Right ventricle myocardium inferior (tissue), 1 donor: ENCODE measurements at regions not wholly inside any gene's neighbourhood (a gene's known extent, or its start where the extent isn't known, plus 50 kb on each side); places are given as distances from the start of the nearest gene placed in this dataset.
"Not testable (repeated sequence)": the region's sequence is repeated elsewhere in the genome, so short reads cannot be mapped to it uniquely, and the experiment has no call there.

Experiments
- ATAC-seq: fragments of 200-7000 bp; cut with Tn5 transposase; one replicate; pipeline ENCODE4 v1.9.1; 2020; ENCODE audit warnings: mild to moderate bottlenecking, moderate library complexity
- DNase-seq: peaks from one replicate; pipeline ENCODE4 v3.0.0; 2021; ENCODE audit errors: missing footprints
- intact Hi-C: fragments of 100-400 bp; cut with DNase I; formaldehyde crosslinking; loops from one replicate; pipeline ENCODE4 v1.11.0; 2022
- donor health status: DM: no; HTN: yes; CAD: no; lungs with severe emphysema.

DNA sequence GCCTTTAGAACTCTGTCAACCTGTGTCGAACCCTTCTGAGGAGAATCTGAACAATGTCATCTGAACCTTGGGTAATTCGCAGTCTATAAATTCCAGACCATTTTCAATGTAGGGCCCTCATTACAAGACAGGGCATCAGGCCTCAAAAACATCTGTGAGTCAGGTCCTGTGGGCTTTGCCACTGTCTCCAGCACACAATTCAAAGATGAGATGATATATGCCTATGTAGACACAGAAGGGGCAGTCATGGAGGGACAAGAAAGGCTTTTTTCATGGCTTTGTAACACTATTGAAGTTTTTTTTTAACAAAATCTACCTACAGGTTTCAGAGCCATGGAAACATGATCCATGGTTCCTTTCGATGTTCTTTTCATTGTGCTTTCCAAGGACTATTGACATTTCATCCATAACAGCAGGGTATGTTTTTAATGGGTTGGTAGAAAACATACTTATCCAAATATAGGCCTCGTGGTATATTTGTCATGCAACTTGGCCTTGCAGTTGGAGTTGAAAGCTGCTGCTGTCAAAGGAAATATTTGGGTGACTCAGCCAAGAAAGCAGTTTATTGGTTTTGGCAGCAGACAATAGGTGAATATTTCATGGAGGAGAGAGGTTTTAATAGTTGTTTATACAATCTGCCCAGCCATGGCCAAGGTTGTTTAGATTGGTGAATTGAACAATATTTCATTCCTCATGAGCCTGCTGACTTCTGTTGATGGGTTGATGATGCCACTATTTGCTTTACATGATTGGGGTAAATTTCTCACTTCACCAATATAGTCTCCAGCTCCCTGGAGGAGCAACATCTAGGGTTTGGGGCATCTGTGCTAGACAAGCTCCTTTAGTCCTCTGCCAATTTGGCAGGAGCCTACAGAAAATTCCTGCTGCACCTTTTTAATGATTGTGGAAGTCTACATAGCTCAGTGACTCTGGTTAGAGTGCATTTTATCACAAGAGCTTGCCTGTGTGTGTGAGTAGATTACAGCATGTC is 158.4 kb upstream of the TMEM72 start:
- DNase-seq (no peak), ATAC-seq (no peak)
- intact Hi-C loops, result no loop called here

DNA sequence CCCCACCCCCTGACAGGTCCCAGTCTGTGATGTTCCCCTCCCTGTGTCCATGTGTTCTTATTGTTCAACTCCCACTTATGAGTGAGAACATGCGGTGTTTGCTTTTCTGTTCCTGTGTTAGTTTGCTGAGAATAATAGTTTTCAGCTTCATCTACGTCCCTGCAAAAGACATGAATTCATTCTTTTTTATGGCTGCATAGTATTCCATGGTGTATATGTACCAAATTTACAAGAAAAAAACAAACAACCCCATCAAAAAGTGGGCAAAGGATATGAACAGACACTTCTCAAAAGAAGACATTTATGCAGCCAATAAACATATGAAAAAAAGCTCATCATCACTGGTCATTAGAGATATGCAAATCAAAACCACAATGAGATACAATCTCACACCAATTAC is 156.8 kb upstream of the TMEM72 start:
- intact Hi-C loops, DNase-seq, ATAC-seq: not testable (repeated sequence)

DNA sequence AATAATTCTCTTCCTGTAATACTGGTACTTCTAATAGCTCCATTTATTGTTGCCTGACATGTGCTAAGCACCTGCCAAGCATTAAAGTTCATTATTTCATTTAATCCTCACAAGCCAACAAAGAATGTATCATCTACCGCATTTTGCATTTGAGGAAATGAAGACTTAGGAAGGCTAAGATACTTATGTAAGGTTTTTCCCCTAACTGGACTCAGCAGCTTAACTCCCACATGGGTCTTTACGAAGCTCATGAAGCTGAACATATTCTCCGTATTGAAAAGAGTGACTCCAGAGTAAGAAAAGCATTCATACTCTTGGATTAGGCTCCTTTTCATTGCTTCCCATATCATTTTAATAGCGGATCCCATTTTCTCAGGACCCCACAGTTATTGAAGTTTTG is 155.7 kb upstream of the TMEM72 start:
- DNase-seq (no peak), ATAC-seq (no peak)
- intact Hi-C loops, result no loop called here

DNA sequence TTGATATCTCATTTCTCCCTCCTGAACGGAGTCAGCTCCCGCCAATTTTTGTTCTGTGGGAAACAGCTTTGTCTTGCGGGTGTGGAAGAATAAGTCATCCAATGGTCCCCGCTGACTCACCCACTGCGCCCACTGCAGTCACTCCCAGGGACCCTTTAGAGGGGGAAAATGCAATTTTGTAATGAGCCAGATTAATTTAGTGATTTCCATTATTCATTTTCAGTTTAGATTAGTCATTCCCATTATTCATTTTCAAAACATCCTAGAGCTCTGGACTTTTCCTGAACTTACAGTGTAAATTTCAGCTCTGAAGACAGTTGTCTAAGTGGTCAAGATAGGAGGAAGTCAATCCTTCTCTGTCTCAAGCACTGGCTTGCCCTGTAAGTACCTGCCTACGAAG is 154.9 kb upstream of the TMEM72 start:
- intact Hi-C loops, result no loop called here
- no peak for ATAC-seq

DNA sequence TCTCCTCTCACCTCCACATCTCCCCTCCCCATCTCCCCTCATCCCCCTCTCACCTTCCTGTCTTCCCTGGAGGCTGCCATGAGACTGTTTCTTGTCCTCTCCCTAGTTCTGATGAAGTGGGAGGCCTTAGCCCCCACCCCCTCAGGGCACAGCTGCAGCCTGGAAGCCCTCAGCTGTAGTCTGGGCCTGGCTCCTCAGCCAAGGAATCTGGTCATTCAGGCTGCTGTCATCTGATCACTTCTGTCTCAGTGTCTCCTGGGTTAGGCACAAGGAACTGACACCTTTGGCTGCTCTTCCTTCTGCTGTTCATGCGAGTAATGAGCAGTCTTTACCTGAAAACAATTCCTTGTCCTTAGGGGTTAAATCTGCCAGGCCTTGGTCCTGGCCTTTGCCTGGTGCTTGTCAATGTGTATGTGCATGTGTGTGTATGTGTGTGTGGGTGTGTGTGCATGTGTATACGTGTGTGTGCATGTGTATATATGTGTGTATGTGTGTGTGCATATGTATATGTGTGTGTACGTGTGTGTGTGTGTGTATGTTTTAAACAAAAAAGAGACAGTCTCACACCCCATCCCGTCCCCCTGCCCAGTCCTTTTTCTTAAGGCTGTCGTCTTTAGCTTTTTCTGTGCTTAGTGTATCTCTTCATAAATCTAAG is 153.5 kb upstream of the TMEM72 start:
- ATAC-seq (no peak), DNase-seq (no peak)
- intact Hi-C loops, result no loop called here

More for the DNA sequence above, 154.9 kb upstream of the TMEM72 start:
- no peak for DNase-seq

DNA sequence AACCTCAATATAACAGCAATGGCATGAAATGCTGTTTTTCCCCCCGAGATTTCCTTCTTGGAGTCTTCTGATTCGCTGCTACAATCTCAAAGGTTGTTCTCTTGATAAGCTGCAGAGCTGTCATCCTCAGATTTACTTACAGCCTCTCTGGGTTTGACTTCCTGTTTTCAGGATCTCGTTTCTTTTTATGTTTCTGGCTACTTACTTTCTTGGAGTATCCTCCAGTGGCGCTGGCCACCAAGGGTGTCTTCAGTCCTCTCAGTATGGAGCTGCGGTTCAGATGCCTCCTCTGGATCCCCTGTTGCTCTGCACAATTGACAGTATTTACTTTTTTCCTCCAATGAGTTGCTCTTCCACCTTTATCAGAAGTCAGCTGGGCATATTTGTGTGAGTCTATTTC is 152.0 kb upstream of the TMEM72 start:
- ATAC-seq, result no peak
- intact Hi-C loops, result no loop called here
- DNase-seq, result no peak

DNA sequence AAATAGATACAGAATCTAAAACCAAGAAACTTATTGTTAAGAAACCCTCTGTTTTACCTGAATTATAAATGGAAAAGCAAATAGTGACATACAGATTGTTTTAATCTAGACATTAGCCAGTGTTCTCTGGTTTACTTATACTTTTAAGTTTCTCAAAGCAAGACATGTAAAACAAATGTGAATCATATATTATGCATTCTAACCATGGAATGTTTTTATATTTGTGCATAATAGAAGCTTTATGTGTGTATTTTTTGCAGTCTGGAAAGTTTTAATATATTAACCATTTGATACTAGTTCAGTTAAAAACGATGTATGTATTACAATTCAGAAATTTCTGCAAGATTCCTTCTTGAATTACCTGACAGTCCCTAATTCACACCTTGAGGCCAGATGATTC is 150.6 kb upstream of the TMEM72 start:
- no peak for DNase-seq
- no peak for ATAC-seq
- intact Hi-C loops, result no loop called here

DNA sequence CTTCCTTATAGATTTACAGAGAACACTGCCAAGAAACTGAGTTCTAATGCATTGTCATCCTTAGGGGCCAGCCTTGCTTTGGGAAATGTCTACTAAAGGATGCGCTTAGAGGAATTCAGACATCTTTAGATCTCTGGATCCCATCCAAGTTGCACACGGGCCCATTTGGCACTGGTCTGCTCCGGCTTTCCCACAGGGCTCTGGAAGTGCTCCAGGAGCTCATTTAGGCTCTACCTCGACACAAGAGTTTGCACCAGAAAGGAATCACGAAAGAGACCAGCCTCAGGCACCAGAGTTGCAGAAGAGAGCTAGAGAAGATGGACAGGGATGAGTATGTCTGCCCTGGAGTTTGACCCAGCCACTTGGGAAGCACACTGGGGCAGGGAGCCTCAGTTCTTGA is 150.1 kb upstream of the TMEM72 start:
- DNase-seq, result no peak
- no peak for ATAC-seq
- intact Hi-C loops, result no loop called here

DNA sequence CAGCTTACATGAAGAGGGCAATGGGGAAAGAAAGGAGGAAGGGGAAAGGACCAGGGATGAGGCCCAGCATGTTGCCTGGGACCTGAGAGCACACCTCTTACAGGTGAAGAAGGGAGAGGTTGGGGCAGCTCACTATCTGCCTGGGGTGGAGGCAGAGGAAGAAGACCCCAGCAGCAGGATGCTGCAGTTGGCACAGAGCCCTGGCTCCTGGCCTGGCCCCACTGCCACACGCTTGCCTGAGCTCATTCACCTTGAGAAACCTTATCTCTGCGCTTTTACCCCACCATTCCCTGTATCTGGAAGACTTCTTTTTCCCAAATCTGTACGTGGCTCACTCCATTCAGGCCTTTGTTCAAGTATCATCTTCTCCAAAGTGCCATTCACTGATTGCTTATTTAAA is 147.8 kb upstream of the TMEM72 start:
- ATAC-seq (no peak), DNase-seq (no peak)
- intact Hi-C loops, result no loop called here

DNA sequence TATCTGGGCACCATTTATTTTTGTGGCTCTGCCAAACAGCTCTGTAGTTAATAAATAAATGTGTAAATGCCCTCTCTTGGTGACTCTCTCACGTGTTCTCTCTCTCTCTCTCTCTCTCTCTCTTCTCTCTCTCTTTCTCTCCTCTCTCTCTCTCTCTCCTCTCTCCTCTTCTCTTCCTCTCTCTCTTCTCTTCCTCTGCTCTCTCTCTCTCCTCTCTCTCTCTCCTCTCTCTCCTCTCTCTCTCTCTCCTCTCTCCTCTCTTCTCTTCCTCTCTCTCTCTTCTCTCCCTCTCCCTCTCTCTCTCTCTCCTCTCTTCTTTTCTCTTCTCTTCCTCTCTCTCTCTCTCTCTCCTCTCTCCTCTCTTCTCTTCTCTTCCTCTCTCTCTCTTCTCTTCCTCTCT is 145.8 kb upstream of the TMEM72 start:
- no peak for DNase-seq

DNA sequence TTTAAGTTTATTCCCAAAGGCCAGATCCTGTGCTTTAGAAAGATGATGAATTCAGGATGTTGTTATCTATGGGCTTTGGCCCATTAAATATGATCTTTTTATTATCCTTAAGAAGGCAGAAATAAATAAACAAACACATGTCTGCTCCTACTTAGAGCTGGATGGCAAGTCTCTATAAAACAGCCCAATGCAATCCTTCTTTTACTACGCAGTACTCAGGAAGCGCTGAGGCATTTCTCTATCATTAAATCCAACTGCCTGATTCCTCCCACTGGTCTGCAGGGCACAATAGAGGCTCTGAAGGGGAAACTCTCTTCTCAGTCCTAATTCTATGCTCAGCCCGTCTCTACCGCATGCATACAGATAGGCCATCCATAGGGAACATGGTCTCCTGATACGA is 144.5 kb upstream of the TMEM72 start:
- ATAC-seq (no peak), DNase-seq (no peak)
- intact Hi-C loops, result no loop called here

More for the DNA sequence above, 145.8 kb upstream of the TMEM72 start:
- intact Hi-C loops, result no loop called here
- ATAC-seq, result no peak

DNA sequence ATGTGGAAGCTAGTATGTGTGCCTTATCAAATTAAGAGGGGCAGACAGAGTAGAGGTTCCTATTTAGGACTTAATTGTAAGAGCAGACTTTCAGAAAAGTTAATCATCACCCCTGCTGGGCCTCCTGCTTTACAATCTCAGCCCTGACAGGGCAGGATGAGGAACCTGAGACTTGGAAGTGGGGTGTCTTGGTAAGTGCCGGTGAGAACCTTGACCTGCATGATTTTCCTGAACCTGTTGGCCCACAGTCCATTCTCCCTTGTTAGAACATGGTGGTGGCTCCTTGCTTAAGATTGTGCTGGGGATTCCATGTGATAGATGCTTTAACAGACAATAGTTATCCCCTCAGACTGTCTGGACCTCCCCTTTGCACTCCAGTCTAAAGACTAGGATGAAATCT is 141.7 kb upstream of the TMEM72 start:
- DNase-seq, result no peak
- intact Hi-C loops, result no loop called here

DNA sequence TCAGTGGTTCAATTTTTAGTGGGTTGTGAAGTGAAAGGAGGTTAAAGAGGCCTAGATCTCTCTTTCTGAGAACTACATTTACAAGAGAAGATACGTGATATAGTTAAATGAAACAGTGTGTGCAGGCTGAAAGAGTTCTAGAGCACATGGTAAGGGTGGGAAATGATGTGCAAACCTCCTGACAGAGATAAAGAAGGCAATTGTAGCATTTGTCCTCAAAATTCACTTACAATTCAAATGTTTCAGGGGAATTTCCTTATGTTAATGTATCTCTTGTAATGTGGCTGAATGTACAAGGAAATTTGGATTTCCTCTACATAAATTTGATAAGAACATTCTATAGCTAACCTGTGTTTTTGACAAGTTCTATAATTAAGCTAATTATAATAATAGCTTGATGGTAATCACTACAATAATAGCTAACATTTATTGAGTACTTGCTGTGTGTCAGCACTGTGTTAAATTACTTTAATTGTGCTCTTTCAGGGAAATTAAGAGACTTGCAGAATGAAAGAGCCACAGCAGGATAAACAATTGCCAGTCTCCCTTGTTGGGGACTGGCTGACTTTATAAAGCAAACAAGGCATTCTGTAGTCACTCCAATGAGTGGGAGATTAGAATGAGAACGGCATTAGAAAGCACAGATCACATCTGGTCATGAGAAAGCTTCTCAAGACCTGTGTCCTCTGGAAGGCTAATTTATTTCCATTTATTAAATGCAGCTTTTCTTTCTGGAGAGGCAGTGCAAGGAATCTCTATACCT is 139.7 kb upstream of the TMEM72 start:
- DNase-seq (no peak), ATAC-seq (no peak)
- intact Hi-C loops, result no loop called here

More for the DNA sequence above, 141.7 kb upstream of the TMEM72 start:
- ATAC-seq, result no peak

DNA sequence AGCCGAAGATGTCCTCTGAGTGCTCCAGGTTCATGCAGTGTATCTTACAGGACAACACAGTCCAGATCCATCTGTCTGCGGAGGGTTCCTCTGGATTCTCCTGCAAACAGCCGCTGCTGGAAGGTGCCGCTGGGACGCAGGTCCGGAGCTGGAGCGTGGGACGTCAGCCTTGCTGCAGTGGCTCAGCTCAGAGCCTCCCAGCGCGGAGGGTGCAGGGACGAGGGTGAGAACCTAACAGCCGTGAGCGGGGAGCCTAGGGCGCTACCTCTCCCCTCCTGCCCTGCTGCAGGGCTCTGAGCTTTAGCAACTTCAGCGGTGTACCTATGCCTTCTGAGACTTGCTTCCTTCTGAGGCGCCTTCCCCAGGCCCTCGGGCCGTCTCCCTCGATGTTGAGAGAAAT is 137.6 kb upstream of the TMEM72 start:
- ATAC-seq, result no peak
- no peak for DNase-seq
- intact Hi-C loops, result no loop called here

DNA sequence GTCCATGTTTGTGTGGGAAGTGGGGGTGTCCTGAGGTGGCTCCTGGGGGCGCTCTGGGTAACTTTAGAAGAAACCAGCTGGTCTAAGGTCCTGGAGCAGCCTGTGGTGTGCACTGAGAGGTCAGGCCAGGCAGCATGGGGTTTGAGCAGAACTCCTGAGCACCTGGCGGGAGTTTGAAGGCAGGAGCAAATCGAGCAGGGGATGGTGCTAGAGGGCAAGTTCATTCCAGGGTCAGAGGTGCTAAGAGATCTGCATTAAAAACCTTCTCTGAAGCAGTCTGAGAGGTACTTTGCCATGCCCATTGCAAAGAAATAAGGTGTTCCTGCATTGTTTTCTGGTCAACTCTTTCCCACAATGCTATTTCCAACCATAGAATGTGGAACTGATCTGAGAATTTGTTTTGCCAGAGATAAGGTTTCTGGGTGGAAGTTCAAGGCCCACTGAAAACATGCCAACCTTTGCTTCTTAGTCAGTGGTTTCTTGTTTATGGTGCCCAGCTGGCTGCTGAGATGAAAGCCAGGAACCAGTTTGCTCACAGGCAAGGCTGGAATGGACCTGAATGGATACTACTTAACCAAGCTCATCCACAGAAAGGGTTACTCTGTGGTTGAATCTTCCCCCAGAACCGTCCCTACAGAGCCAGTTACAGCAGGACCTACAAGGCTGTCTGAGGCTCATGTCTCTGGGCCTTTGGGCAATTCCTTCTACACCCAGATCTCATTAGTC is 136.3 kb upstream of the TMEM72 start:
- no peak for DNase-seq
- intact Hi-C loops, result no loop called here
- ATAC-seq, result no peak

DNA sequence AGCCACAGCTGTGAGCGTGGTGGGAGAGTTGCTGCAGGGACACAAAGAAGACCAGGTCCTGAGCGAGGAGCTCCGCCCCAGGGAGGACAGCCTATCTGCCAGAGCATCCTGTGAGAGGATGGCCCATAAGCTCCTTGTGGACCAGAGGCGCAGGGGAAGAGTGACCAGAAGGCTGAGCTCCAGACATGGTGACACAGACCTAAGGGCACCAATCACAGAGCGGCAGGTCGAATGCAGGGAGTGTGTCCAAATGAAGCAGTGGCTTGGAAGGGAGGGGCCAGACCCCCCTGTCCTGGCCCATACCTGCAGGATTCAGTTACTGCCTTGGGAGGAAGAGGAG is 135.8 kb upstream of the TMEM72 start:
- ATAC-seq (peak; percentile 5), DNase-seq (no peak)
- intact Hi-C loops, result no loop called here

DNA sequence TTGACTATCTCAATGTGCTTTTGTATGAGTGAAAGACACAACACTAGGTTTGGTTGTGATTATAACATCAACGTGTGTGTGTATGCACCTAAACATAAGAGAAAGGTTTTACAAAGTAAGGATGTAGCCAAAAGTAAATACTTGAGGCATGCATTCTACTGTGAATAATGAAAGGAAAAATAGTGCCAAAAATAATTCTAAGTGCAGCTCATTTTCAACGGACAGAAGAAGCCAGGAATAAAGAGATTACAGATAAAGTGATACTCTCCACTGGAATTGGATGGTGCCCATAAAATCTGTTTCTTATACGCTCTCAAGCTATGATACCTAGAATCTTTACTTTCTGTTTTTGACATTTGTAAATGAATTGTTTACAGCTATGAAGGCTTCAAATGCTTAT is 135.0 kb upstream of the TMEM72 start:
- intact Hi-C loops, result no loop called here

DNA sequence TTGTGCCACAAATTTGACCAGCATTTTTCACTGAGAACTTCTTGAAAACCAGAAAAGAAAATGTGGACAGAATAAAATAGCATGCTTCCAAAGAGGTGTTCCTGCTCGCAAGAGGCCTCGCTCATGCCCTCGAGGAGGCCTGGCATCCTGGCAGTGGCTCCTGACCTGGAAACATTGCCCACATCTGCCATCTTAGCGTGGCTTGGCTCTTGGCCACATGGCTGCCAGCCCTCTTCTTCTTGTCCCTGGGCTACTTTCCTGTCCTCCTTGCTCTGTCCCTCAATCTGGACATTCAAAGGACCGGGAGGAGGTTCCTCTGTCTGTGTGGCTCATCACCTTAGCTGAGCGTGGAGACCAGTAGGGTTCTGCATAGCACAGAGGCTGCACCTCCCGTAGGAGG is 131.6 kb upstream of the TMEM72 start:
- DNase-seq, result no peak
- ATAC-seq, result no peak
- intact Hi-C loops, result no loop called here

More for the DNA sequence above, 135.0 kb upstream of the TMEM72 start:
- DNase-seq, result no peak
- ATAC-seq, result no peak

DNA sequence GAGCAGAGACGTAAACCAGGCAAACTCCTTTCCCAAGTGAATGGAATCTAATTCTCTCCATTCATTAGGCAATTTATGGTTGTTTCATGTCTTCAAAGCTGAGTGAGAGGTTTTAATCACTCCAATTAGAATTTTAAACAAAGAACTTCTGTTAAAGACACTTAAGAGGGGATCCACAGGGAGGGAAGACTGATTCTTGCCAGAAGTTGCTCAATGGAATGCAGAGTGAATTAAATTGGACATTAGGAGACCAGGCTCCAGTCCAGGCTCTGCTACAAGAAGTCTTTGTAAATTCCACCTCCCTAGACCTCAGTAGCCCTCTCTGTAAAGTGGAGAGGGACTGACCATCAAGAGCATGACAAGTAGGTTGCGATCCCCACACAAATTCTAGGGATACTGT is 130.7 kb upstream of the TMEM72 start:
- intact Hi-C loops, result no loop called here
- ATAC-seq, result peak; percentile 69

More for the DNA sequence above, 130.7 kb upstream of the TMEM72 start:
- no peak for DNase-seq
